ENCODE measurements at regions not wholly inside any gene's neighbourhood (a gene's known extent, or its start where the extent isn't known, plus 50 kb on each side); places are given as distances from the start of the nearest gene placed in this dataset.

DNA sequence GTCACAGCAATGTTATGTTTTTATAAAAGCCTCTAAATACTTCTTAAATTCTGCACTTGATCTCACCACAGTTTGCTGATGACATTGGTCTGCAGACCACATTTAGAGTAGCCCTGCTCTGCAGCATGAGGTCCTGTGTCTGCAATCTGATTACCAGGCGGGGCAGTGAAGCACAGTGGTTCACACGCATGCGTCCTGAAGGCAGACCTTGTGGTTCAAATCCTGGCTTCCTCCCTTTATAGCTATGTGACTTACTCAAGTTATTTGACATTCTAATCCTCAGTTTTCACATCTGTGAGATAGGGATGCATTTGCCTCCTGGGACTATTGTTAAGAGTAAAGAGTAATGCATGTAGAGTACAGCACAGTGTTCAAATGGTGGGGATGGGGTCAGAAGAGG lies 50.3 kb downstream of the BMAL2 start:
- no peak for DNase-seq (ENCODE audit: low spot score)

DNA sequence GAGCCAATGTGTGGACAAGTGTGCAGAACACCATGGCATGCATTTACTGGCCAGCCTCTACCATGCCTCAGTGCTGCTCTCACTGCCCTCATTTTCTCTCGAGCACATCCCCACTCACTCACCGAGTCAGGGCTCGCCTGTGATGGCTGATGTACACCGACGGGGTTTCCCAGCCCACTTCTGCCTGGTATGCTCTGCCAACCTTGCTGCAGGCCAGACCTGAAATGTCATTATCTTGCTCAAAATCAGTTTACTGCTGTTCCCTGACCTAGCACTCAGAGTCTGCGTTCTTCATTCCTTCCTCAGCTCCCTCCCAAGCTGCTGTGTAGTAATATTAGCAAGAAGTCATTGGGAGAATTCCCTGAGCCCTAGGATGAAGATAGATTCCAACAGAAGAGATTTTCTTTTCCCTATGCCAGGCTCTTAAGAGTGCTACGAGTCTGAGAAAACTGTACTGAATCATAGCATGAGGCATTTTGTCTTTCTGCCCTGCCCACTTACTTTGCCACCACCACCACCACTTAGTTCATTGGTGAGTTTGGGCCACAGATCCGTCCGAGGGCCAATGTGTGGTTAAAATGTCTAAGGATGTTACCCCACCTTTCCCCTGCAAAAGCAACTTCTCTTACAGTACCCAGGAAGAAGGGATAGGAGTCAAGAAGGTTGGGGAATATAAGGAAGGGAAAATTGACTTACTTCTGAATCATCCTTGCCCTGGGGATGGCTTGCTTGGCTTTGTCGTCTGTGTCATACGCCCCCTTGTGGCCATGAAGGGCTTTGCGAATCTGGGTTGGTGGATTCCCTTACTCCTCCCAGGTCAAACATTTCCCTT lies 51.0 kb downstream of the BMAL2 start:
- peak; percentile 90 for DNase-seq (ENCODE audit: low spot score)

DNA sequence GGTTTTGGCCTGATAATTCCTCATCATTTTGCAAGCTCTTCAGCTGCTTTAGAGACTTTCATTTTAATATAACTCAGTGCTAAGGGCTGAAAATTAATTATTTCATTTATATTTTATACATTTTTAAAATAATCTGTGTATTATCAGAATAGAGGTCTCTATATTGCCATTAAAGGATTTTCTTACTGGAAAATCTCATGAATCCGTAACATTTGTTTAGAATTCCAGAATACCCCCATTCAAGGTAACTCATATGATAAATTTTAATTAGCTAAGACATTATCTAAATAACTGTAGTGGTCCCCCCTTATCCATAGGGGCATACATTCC lies 51.6 kb downstream of the BMAL2 start:
- DNase-seq (ENCODE audit: low spot score), result no peak

DNA sequence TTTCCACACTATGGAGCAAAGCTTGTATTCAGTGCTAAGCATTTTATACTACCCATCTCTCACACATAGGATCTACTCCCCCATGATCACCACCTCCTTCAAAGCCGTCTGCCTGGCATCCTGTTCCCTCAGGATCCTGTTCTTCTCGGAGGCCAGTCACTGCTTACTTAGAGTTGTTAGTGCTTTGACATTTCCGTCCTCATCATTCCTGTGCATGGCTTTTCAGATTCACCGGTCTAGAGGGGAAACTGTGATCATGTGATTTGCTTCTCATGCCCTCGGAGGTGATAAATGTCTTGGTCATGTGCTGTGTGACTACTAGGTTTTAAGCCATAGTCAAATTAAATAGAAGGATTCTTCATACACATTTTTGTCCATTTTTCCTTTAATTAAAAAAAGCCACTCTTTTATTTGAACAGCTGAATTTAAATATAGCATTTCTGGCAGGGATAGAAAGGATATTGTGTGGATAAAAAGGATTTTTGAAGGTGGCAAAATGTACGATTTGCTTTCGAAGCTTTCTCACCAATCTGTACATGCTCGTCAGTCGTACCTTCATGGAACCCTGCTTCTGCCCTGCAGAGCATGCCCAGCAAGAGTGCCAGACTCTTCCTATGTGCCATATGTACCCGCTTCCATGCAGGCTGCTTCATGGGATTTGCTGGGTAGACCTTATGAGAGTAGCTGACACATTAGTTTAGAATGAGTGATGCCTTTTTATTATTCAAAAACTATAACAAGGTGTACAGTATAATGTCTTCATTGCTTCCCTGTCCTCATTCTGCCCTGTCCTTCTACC lies 53.3 kb downstream of the BMAL2 start:
- no peak for DNase-seq (ENCODE audit: low spot score)

- DNase-seq (ENCODE audit: low spot score), result no peak
Measured at GRCh38 chr12:27387473-27387872, 54.8 kb downstream of the BMAL2 start.

DNA sequence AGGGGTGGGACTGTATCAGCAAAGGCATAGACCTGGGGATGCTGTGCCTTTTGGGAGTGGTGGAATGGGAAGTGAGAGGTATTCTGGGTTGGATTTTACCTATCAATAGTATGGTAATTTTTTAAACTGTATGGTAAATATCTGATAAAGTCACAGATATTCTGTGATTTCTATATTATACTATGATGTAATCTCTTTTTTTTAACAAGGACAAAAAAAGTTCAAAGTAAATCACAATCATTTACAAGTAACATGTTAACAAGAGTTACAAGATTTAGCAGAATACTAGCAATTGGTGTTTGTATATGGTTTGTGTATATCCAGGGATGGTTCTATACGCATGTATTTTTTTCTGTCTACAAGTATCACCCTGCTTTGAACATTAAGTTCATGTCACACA lies 56.0 kb downstream of the BMAL2 start:
- no peak for DNase-seq (ENCODE audit: low spot score)

DNA sequence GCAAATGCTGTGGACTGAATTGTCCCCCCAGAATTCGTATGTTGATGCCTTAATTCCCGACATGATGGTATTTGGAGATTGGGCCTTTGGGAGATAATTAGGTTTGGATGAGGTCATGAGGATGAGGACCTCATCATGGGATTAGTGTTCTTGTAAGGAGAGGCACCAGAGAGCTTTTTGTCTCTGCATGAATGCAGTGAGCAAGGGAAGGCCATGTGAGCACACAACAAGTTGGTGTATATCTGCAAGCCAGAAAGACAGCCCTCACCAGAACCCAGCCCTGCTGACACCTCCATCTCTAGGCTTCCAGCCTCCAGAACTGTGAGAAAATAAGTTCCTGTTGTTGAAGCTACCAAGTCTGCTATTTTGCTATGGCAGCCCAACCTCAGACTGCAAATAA lies 51.9 kb upstream of the SMCO2 start:
- DNase-seq (ENCODE audit: low spot score), result no peak

- no peak for DNase-seq (ENCODE audit: low spot score)
Measured at GRCh38 chr12:27396216-27396815, 50.2 kb upstream of the SMCO2 start.
